A673 (cell line): ENCODE measurements at regions not wholly inside any gene's neighbourhood (a gene's known extent, or its start where the extent isn't known, plus 50 kb on each side); places are given as distances from the start of the nearest gene placed in this dataset.

Experiments
- BruUV-seq: library from RNA; stranded (reverse); fragments of 400-500 nt; replicated peaks from 2 replicates; lab custom pipeline; 2021; lab: Mats Ljungman, UMichigan
- CTCF ChIA-PET: fragments of 300-600 bp; sonication (Branson Sonifier 250); formaldehyde crosslinking; loops from one replicate; lab custom pipeline; 2022; ENCODE audit warnings: antibody characterized with exemption; lab: Charles Lee
- POLR2A ChIA-PET: fragments of 300-600 bp; sonication (Branson Sonifier 250); formaldehyde crosslinking; loops from one replicate; lab custom pipeline; 2022; ENCODE audit warnings: antibody characterized with exemption; ENCODE audit not compliant: low non-redundant PET; lab: Charles Lee
- DNase-seq: peaks from one replicate; pipeline ENCODE4 v3.0.0-alpha.2; 2015; ENCODE audit warnings: low spot score
- H3K27ac ChIP-seq: fragments of 200-600 bp; sonication (generic); 2 replicates; pipeline ENCODE4 v1.5.1; 2016; ENCODE audit warnings: mixed run types, low read depth, mild to moderate bottlenecking, mixed read lengths, antibody characterized with exemption, low read length; ENCODE audit not compliant: poor library complexity, severe bottlenecking
- H3K27me3 ChIP-seq: fragments of 200-600 bp; sonication (generic); replicated peaks from 2 replicates; pipeline ENCODE4 v1.6.1; 2017; ENCODE audit warnings: mixed run types, low read depth, mild to moderate bottlenecking, mixed read lengths, antibody characterized with exemption, low read length; ENCODE audit not compliant: insufficient read depth, poor library complexity
- H3K36me3 ChIP-seq: fragments of 200-600 bp; sonication (generic); 2 replicates; pipeline ENCODE4 v1.6.1; 2016; ENCODE audit warnings: mixed run types, mild to moderate bottlenecking, mixed read lengths, antibody characterized with exemption, low read length; ENCODE audit not compliant: insufficient read depth, poor library complexity, severe bottlenecking
- H3K4me1 ChIP-seq: fragments of 200-600 bp; sonication (generic); 2 replicates; pipeline ENCODE4 v1.6.1; 2017; ENCODE audit warnings: mixed run types, mild to moderate bottlenecking, mixed read lengths, antibody characterized with exemption, low read length; ENCODE audit not compliant: insufficient read depth, poor library complexity, severe bottlenecking
- H3K4me3 ChIP-seq: fragments of 200-600 bp; sonication (generic); 2 replicates; pipeline ENCODE4 v1.5.1; 2016; ENCODE audit warnings: low read depth, mixed run types, mild to moderate bottlenecking, mixed read lengths, low read length; ENCODE audit not compliant: poor library complexity, severe bottlenecking
- H3K9me3 ChIP-seq: fragments of 200-600 bp; sonication (generic); 2 replicates; pipeline ENCODE4 v1.6.1; 2016; ENCODE audit warnings: mixed run types, low read depth, mild to moderate bottlenecking, mixed read lengths, antibody characterized with exemption, low read length; ENCODE audit not compliant: poor library complexity, severe bottlenecking
- CTCF ChIP-seq: fragments of 300-800, 200-600 bp; sonication (generic); conservative IDR thresholded peaks from 2 replicates; pipeline ENCODE4 v1.5.1; 2017; ENCODE audit warnings: low read depth, mild to moderate bottlenecking, antibody characterized with exemption, low read length, moderate library complexity, mixed read lengths
- EZH2 ChIP-seq: fragments of 200-600 bp; sonication (generic); IDR thresholded peaks from 2 replicates; pipeline ENCODE4 v1.6.1; 2017; ENCODE audit warnings: borderline replicate concordance, low read depth, mild to moderate bottlenecking, mixed read lengths, antibody characterized with exemption, low read length; ENCODE audit not compliant: poor library complexity, severe bottlenecking
- intact Hi-C: fragments of 100-400 bp; cut with micrococcal nuclease; formaldehyde crosslinking; loops from one replicate; pipeline ENCODE4 v1.10.0; 2022; ENCODE audit not compliant: unreplicated experiment

GRCh38 chr1:17488995-17489767, 49.7 kb upstream of the RCC2 start:
- H3K36me3 ChIP-seq = no peaks in the 10 kb centered on the region
- peaks cover 4% of the 10 kb centered on the region for H3K4me1 ChIP-seq
- intact Hi-C loops = no loop called here
- no peak overlapping the region for H3K27ac ChIP-seq
- ChIA-PET CTCF (interaction anchor here (0.7 kb wide), 1 partner anchor 142 kb away, joined by 6 read pairs; no protein-coding TSS in a partner anchor), POLR2A (no interaction called here)
- H3K27me3 ChIP-seq = no peaks in the 10 kb centered on the region
- no peaks in the 10 kb centered on the region for H3K9me3 ChIP-seq
- BruUV-seq = no TSS peak
- DNase-seq = no peak
- no peak for TF ChIP-seq CTCF
- no peak for TF ChIP-seq EZH2
- H3K4me3 ChIP-seq = no peak overlapping the region
